Activated CD4-positive, alpha-beta T cell treated with anti-CD3 and anti-CD28 coated beads, Interleukin-2, amount 50 U/mL, for 24 hours (primary cell): ENCODE measurements at regions not wholly inside any gene's neighbourhood (a gene's known extent, or its start where the extent isn't known, plus 50 kb on each side); places are given as distances from the start of the nearest gene placed in this dataset.
"Not testable (repeated sequence)": the region's sequence is repeated elsewhere in the genome, so short reads cannot be mapped to it uniquely, and the experiment has no call there.

Source experiments
- DNase-seq, 2 donors: peaks; one replicate each; pipeline ENCODE4 v3.0.0-alpha.2; 2020; ENCODE audit warnings: low read depth in 1 of 2, low spot score in 1 of 2

GRCh38 chr2:145530653-145531052 is 1010.7 kb upstream of the ZEB2 start:
- DNase-seq: no peak

- no peak for DNase-seq
These were observed 1004.9 kb upstream of the ZEB2 start for GRCh38 chr2:145524836-145525235.

- DNase-seq: no peak
These were observed 1004.4 kb upstream of the ZEB2 start for GRCh38 chr2:145524303-145524702.

GRCh38 chr2:145519254-145519653 is 999.3 kb upstream of the ZEB2 start:
- DNase-seq: not testable (repeated sequence)

- no peak for DNase-seq
These were observed 992.0 kb upstream of the ZEB2 start for GRCh38 chr2:145511946-145512345.

GRCh38 chr2:145503511-145503910 is 983.6 kb upstream of the ZEB2 start:
- DNase-seq: no peak

GRCh38 chr2:145501920-145502319 is 982.0 kb upstream of the ZEB2 start:
- DNase-seq: no peak

- DNase-seq: no peak
These were observed 975.7 kb upstream of the ZEB2 start for GRCh38 chr2:145495590-145495989.

GRCh38 chr2:145494441-145494840 is 974.5 kb upstream of the ZEB2 start:
- no peak for DNase-seq

- no peak for DNase-seq
These were observed 968.7 kb upstream of the ZEB2 start for GRCh38 chr2:145488571-145488970.

GRCh38 chr2:145484448-145485097 is 964.7 kb upstream of the ZEB2 start:
- no peak for DNase-seq

- no peak for DNase-seq
These were observed 963.9 kb upstream of the ZEB2 start for GRCh38 chr2:145483854-145484253.

GRCh38 chr2:145481334-145481922 is 961.5 kb upstream of the ZEB2 start:
- DNase-seq: no peak

GRCh38 chr2:145464866-145465265 is 944.9 kb upstream of the ZEB2 start:
- no peak for DNase-seq

- DNase-seq: no peak
These were observed 940.2 kb upstream of the ZEB2 start for GRCh38 chr2:145460112-145460511.

GRCh38 chr2:145431181-145431951 is 911.4 kb upstream of the ZEB2 start:
- no peak for DNase-seq

GRCh38 chr2:145423809-145424208 is 903.9 kb upstream of the ZEB2 start:
- DNase-seq: no peak

- DNase-seq: no peak
These were observed 902.7 kb upstream of the ZEB2 start for GRCh38 chr2:145422576-145422975.

GRCh38 chr2:145421841-145422240 is 901.9 kb upstream of the ZEB2 start:
- DNase-seq: no peak

GRCh38 chr2:145416640-145417039 is 896.7 kb upstream of the ZEB2 start:
- no peak for DNase-seq

- DNase-seq: no peak
These were observed 895.2 kb upstream of the ZEB2 start for GRCh38 chr2:145415151-145415550.

GRCh38 chr2:145413261-145414030 is 893.5 kb upstream of the ZEB2 start:
- DNase-seq: no peak
